PC-9 (cell line): ENCODE measurements at regions not wholly inside any gene's neighbourhood (a gene's known extent, or its start where the extent isn't known, plus 50 kb on each side); places are given as distances from the start of the nearest gene placed in this dataset.

Experiments
- BruUV-seq: library from RNA; stranded (reverse); fragments of 400-500 nt; replicated peaks from 2 replicates; lab custom pipeline; 2021; lab: Mats Ljungman, UMichigan
- CTCF ChIA-PET: fragments of 300-600 bp; sonication (Branson Sonifier 250); formaldehyde crosslinking; loops from one replicate; lab custom pipeline; 2022; ENCODE audit warnings: antibody characterized with exemption; lab: Charles Lee
- POLR2A ChIA-PET: fragments of 300-600 bp; sonication (Branson Sonifier 250); formaldehyde crosslinking; loops from one replicate; lab custom pipeline; 2022; ENCODE audit warnings: antibody characterized with exemption; ENCODE audit not compliant: unreplicated experiment; lab: Charles Lee
- DNase-seq, 2 experiments: peaks; one replicate each; pipeline versions ENCODE4 v3.0.0 to v3.0.0-alpha.2; 2015 to 2022; ENCODE audit warnings: mixed read lengths in 1 of 2
- H2AFZ ChIP-seq: fragments of 200-600 bp; sonication (generic); 2 replicates; pipeline ENCODE4 v1.8.1; 2017; ENCODE audit warnings: antibody characterized with exemption
- H3F3A ChIP-seq: fragments of 200-600 bp; sonication (generic); 2 replicates; pipeline ENCODE4 v1.8.1; 2017; ENCODE audit warnings: antibody characterized with exemption, mild to moderate bottlenecking, low read depth; ENCODE audit not compliant: insufficient read depth
- H3K27ac ChIP-seq: fragments of 200-600 bp; sonication (generic); 2 replicates; pipeline ENCODE4 v1.6.1; 2016; ENCODE audit warnings: mixed run types
- H3K27me3 ChIP-seq: fragments of 200-600 bp; sonication (generic); 2 replicates; pipeline ENCODE4 v1.6.1; 2016; ENCODE audit warnings: low read depth, mixed run types; ENCODE audit not compliant: insufficient read depth
- H3K36me3 ChIP-seq: fragments of 200-600 bp; sonication (generic); 2 replicates; pipeline ENCODE4 v1.6.1; 2016; ENCODE audit warnings: low read depth, mixed run types
- H3K4me1 ChIP-seq: fragments of 200-600 bp; sonication (generic); replicated peaks from 2 replicates; pipeline ENCODE4 v1.6.1; 2016; ENCODE audit warnings: mixed run types; ENCODE audit not compliant: insufficient read depth
- H3K4me2 ChIP-seq: fragments of 200-600 bp; sonication (generic); 2 replicates; pipeline ENCODE4 v1.6.1; 2017; ENCODE audit warnings: mixed run types
- H3K4me3 ChIP-seq: fragments of 200-600 bp; sonication (generic); 2 replicates; pipeline ENCODE4 v1.6.1; 2016; ENCODE audit warnings: mixed run types
- H3K79me2 ChIP-seq: fragments of 200-600 bp; sonication (generic); 2 replicates; pipeline ENCODE4 v1.6.1; 2017; ENCODE audit warnings: low read depth, mixed run types
- H3K9me2 ChIP-seq: fragments of 200-600 bp; sonication (generic); 2 replicates; pipeline ENCODE4 v1.8.1; 2017; ENCODE audit warnings: mild to moderate bottlenecking; ENCODE audit not compliant: insufficient read depth
- H3K9me3 ChIP-seq: fragments of 200-600 bp; sonication (generic); 2 replicates; pipeline ENCODE4 v1.8.1; 2016; ENCODE audit warnings: low read depth; ENCODE audit not compliant: insufficient read depth
- H4K20me1 ChIP-seq: fragments of 200-600 bp; sonication (generic); 2 replicates; pipeline ENCODE4 v1.8.1; 2017; ENCODE audit not compliant: insufficient read depth
- CTCF ChIP-seq: fragments of 200-600 bp; sonication (generic); conservative IDR thresholded peaks from 2 replicates; pipeline ENCODE4 v1.6.1; 2017; ENCODE audit warnings: mixed run types, antibody characterized with exemption, mild to moderate bottlenecking, moderate library complexity
- EZH2 ChIP-seq: fragments of 200-600 bp; sonication (generic); IDR thresholded peaks from 2 replicates; pipeline ENCODE4 v1.8.0; 2017; ENCODE audit warnings: antibody characterized with exemption, low read depth
- intact Hi-C: fragments of 100-400 bp; cut with micrococcal nuclease; formaldehyde crosslinking; loops from one replicate; pipeline ENCODE4 v1.10.0; 2022; ENCODE audit not compliant: unreplicated experiment

GRCh38 chr6:41453244-41453643, 92.9 kb upstream of the FOXP4 start:
- ChIA-PET POLR2A (no interaction called here), CTCF (interaction anchor here (0.5 to 0.7 kb wide), 2 partner anchors 10 to 393 kb away, joined by 3 read pairs; no protein-coding TSS in a partner anchor)
- Histone ChIP-seq H2AFZ (no peak overlapping the region), H3K9me2 (no peaks in the 10 kb centered on the region), H3K4me1 (no peaks in the 10 kb centered on the region), H3K27ac (no peak overlapping the region), H3F3A (no peaks in the 10 kb centered on the region), H4K20me1 (no peaks in the 10 kb centered on the region), H3K36me3 (no peaks in the 10 kb centered on the region), H3K27me3 (peaks cover 15% of the 10 kb centered on the region; the same call in 1 of the 2 replicates), H3K4me3 (no peak overlapping the region), H3K4me2 (no peak overlapping the region), H3K79me2 (no peaks in the 10 kb centered on the region), H3K9me3 (no peaks in the 10 kb centered on the region)
- BruUV-seq: no TSS peak
- TF ChIP-seq EZH2 (no peak), CTCF (no peak)
- intact Hi-C loops: no loop called here
- no peak for DNase-seq

GRCh38 chr6:41454189-41454789, 91.9 kb upstream of the FOXP4 start:
- Histone ChIP-seq H3K27me3 (peaks cover 15% of the 10 kb centered on the region; the same call in 1 of the 2 replicates), H4K20me1 (no peaks in the 10 kb centered on the region), H3K4me3 (no peak overlapping the region), H3K9me3 (no peaks in the 10 kb centered on the region), H3K36me3 (no peaks in the 10 kb centered on the region), H2AFZ (no peak overlapping the region), H3K9me2 (no peaks in the 10 kb centered on the region), H3F3A (no peaks in the 10 kb centered on the region), H3K4me1 (peaks cover under 1% of the 10 kb centered on the region; the same call in 1 of the 2 replicates), H3K27ac (no peak overlapping the region), H3K79me2 (no peaks in the 10 kb centered on the region), H3K4me2 (no peak overlapping the region)
- TF ChIP-seq CTCF (no peak), EZH2 (no peak)
- intact Hi-C loops: no loop called here
- ChIA-PET POLR2A (no interaction called here), CTCF (interaction anchor here (0.6 kb wide), 1 partner anchor 124 kb away, joined by 4 read pairs; no protein-coding TSS in a partner anchor)
- no TSS peak for BruUV-seq
- DNase-seq: no peak

- H3K4me3 ChIP-seq: no peak overlapping the region
- H3F3A ChIP-seq: no peaks in the 10 kb centered on the region
- no peaks in the 10 kb centered on the region for H4K20me1 ChIP-seq
- no peaks in the 10 kb centered on the region for H3K36me3 ChIP-seq
- TF ChIP-seq EZH2 (no peak), CTCF (no peak)
- ChIA-PET POLR2A (no interaction called here), CTCF (no interaction called here)
- no peak overlapping the region for H3K27ac ChIP-seq
- H3K9me3 ChIP-seq: no peaks in the 10 kb centered on the region
- peaks cover 11% of the 10 kb centered on the region for H3K4me1 ChIP-seq
- BruUV-seq: no TSS peak
- no peaks in the 10 kb centered on the region for H3K9me2 ChIP-seq
- no peaks in the 10 kb centered on the region for H3K79me2 ChIP-seq
- DNase-seq: no peak
- intact Hi-C loops: no loop called here
- H3K27me3 ChIP-seq: peaks cover 15% of the 10 kb centered on the region; the same call in 1 of the 2 replicates
- no peak overlapping the region for H2AFZ ChIP-seq
- H3K4me2 ChIP-seq: no peak overlapping the region
Measured at GRCh38 chr6:41455410-41455809, 90.8 kb upstream of the FOXP4 start.
